ENCODE measurements at regions not wholly inside any gene's neighbourhood (a gene's known extent, or its start where the extent isn't known, plus 50 kb on each side); places are given as distances from the start of the nearest gene placed in this dataset.

- CTCF ChIA-PET, result no interaction called here
- Histone ChIP-seq H3K27me3 (ENCODE audit: control insufficient read depth, insufficient read depth, low read length) (no peaks in the 10 kb centered on the region), H3K36me3 (ENCODE audit: control insufficient read depth, insufficient read depth, low read length) (no peaks in the 10 kb centered on the region), H3K4me3 (ENCODE audit: low read depth, low read length) (no peak overlapping the region)
- POLR2A ChIA-PET, result no interaction called here
- DNase-seq (ENCODE audit: low read depth), result no peak
- no peak for TF ChIP-seq CTCF (IDR thresholded peaks at IDR 0.05; ENCODE audit: insufficient read depth, low read depth, low read length)
These were observed 659.9 kb downstream of the SI start for GRCh38 chr3:164418414-164418813.

- CTCF ChIA-PET, result no interaction called here
- Histone ChIP-seq H3K36me3 (ENCODE audit: control insufficient read depth, insufficient read depth, low read length) (no peaks in the 10 kb centered on the region), H3K27me3 (ENCODE audit: control insufficient read depth, insufficient read depth, low read length) (no peaks in the 10 kb centered on the region), H3K4me3 (ENCODE audit: low read depth, low read length) (no peak overlapping the region)
- TF ChIP-seq CTCF (IDR thresholded peaks at IDR 0.05; ENCODE audit: insufficient read depth, low read depth, low read length), result no peak
- DNase-seq (ENCODE audit: low read depth), result no peak
- POLR2A ChIA-PET, result no interaction called here
These were observed 660.3 kb downstream of the SI start for GRCh38 chr3:164417955-164418354.

GRCh38 chr3:164416491-164417222, 661.6 kb downstream of the SI start:
- Histone ChIP-seq H3K27me3 (ENCODE audit: control insufficient read depth, insufficient read depth, low read length) (no peaks in the 10 kb centered on the region), H3K4me3 (ENCODE audit: low read depth, low read length) (no peak overlapping the region), H3K36me3 (ENCODE audit: control insufficient read depth, insufficient read depth, low read length) (no peaks in the 10 kb centered on the region)
- ChIA-PET POLR2A (no interaction called here), CTCF (no interaction called here)
- TF ChIP-seq CTCF (IDR thresholded peaks at IDR 0.05; ENCODE audit: insufficient read depth, low read depth, low read length), result no peak
- DNase-seq (ENCODE audit: low read depth), result no peak

GRCh38 chr3:164408326-164408725, 670.0 kb downstream of the SI start:
- DNase-seq (ENCODE audit: low read depth), result no peak

GRCh38 chr3:164407111-164407510, 671.2 kb downstream of the SI start:
- Histone ChIP-seq H3K36me3 (ENCODE audit: control insufficient read depth, insufficient read depth, low read length) (no peaks in the 10 kb centered on the region), H3K4me3 (ENCODE audit: low read depth, low read length) (no peak overlapping the region), H3K27me3 (ENCODE audit: control insufficient read depth, insufficient read depth, low read length) (no peaks in the 10 kb centered on the region)
- ChIA-PET POLR2A (no interaction called here), CTCF (no interaction called here)
- DNase-seq (ENCODE audit: low read depth), result no peak
- no peak for TF ChIP-seq CTCF (IDR thresholded peaks at IDR 0.05; ENCODE audit: insufficient read depth, low read depth, low read length)

More at GRCh38 chr3:164408326-164408725, 670.0 kb downstream of the SI start:
- H3K4me3 ChIP-seq (ENCODE audit: low read depth, low read length), result no peak overlapping the region
- no peaks in the 10 kb centered on the region for H3K36me3 ChIP-seq (ENCODE audit: control insufficient read depth, insufficient read depth, low read length)
- POLR2A ChIA-PET, result no interaction called here
- CTCF ChIA-PET, result no interaction called here
- H3K27me3 ChIP-seq (ENCODE audit: control insufficient read depth, insufficient read depth, low read length), result no peaks in the 10 kb centered on the region
- TF ChIP-seq CTCF (IDR thresholded peaks at IDR 0.05; ENCODE audit: insufficient read depth, low read depth, low read length), result no peak
